ENCODE measurements at regions not wholly inside any gene's neighbourhood (a gene's known extent, or its start where the extent isn't known, plus 50 kb on each side); places are given as distances from the start of the nearest gene placed in this dataset. TPM values are rescaled to one million over a fixed set of nuclear protein-coding genes. Genes with fewer than 3 reads are reported as not detected.

- no peaks in the 10 kb centered on the region for H3K36me3 ChIP-seq (ENCODE audit: control insufficient read depth in 3 of 3, insufficient read depth in 3 of 3, low read length in 3 of 3)
These were observed 359.5 kb downstream of the TMEM135 start for GRCh38 chr11:87397011-87397865.

GRCh38 chr11:87394924-87395323, 357.2 kb downstream of the TMEM135 start:
- Histone ChIP-seq H3K27ac (ENCODE audit: low read depth, low read length) (no peak overlapping the region), H3K4me3 (ENCODE audit: low read length in 3 of 3) (no peak overlapping the region), H3K36me3 (ENCODE audit: control insufficient read depth in 3 of 3, insufficient read depth in 3 of 3, low read length in 3 of 3) (no peaks in the 10 kb centered on the region), H3K9ac (ENCODE audit: low read depth in 1 of 3, low read length in 3 of 3) (no peak overlapping the region), H3K9me3 (ENCODE audit: control insufficient read depth in 3 of 3, low read length in 3 of 3) (no peaks in the 10 kb centered on the region), H3K27me3 (ENCODE audit: control insufficient read depth in 3 of 3, insufficient read depth in 3 of 3, low read length in 3 of 3) (no peaks in the 10 kb centered on the region), H3K4me1 (ENCODE audit: control insufficient read depth in 3 of 3, insufficient read depth in 3 of 3, low read length in 3 of 3) (peaks cover 0 to 7% (median 0%) of the 10 kb centered on the region in 3 donors)

More at GRCh38 chr11:87397011-87397865, 359.5 kb downstream of the TMEM135 start:
- Histone ChIP-seq H3K4me1 (ENCODE audit: control insufficient read depth in 3 of 3, insufficient read depth in 3 of 3, low read length in 3 of 3) (peaks cover 0 to 7% (median 0%) of the 10 kb centered on the region in 3 donors), H3K27me3 (ENCODE audit: control insufficient read depth in 3 of 3, insufficient read depth in 3 of 3, low read length in 3 of 3) (no peaks in the 10 kb centered on the region), H3K9me3 (ENCODE audit: control insufficient read depth in 3 of 3, low read length in 3 of 3) (no peaks in the 10 kb centered on the region), H3K4me3 (ENCODE audit: low read length in 3 of 3) (no peak overlapping the region), H3K27ac (ENCODE audit: low read depth, low read length) (no peak overlapping the region), H3K9ac (ENCODE audit: low read depth in 1 of 3, low read length in 3 of 3) (no peak overlapping the region)

DNA sequence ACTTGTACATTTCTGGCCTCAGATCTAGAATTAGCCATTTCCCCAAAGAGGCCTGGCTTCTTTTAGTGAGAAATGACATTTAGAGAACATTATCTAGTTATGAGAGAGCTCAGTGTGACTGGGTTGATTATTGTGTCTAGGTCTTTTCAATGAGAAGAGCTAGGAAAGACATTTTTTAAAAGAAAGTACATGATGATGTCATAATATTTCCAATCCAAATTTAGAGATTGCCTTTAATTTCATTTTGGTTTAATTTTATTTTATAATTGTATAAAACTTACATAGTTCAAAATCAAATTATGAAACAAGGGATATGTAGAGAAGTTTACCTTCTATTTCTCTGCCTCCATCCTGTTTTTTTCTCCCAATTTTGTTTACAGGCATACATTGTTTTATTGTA, 354.9 kb downstream of the TMEM135 start:
- Histone ChIP-seq H3K36me3 (ENCODE audit: control insufficient read depth in 3 of 3, insufficient read depth in 3 of 3, low read length in 3 of 3) (no peaks in the 10 kb centered on the region), H3K9ac (ENCODE audit: low read depth in 1 of 3, low read length in 3 of 3) (no peak overlapping the region), H3K4me1 (ENCODE audit: control insufficient read depth in 3 of 3, insufficient read depth in 3 of 3, low read length in 3 of 3) (no peaks in the 10 kb centered on the region), H3K4me3 (ENCODE audit: low read length in 3 of 3) (no peak overlapping the region), H3K27me3 (ENCODE audit: control insufficient read depth in 3 of 3, insufficient read depth in 3 of 3, low read length in 3 of 3) (no peaks in the 10 kb centered on the region), H3K9me3 (ENCODE audit: control insufficient read depth in 3 of 3, low read length in 3 of 3) (no peaks in the 10 kb centered on the region), H3K27ac (ENCODE audit: low read depth, low read length) (no peak overlapping the region)

- H3K4me1 ChIP-seq (ENCODE audit: control insufficient read depth in 3 of 3, insufficient read depth in 3 of 3, low read length in 3 of 3): no peaks in the 10 kb centered on the region
- no peaks in the 10 kb centered on the region for H3K9me3 ChIP-seq (ENCODE audit: control insufficient read depth in 3 of 3, low read length in 3 of 3)
- H3K4me3 ChIP-seq (ENCODE audit: low read length in 3 of 3): no peak overlapping the region
- no peak overlapping the region for H3K27ac ChIP-seq (ENCODE audit: low read depth, low read length)
- no peaks in the 10 kb centered on the region for H3K36me3 ChIP-seq (ENCODE audit: control insufficient read depth in 3 of 3, insufficient read depth in 3 of 3, low read length in 3 of 3)
- H3K27me3 ChIP-seq (ENCODE audit: control insufficient read depth in 3 of 3, insufficient read depth in 3 of 3, low read length in 3 of 3): no peaks in the 10 kb centered on the region
- H3K9ac ChIP-seq (ENCODE audit: low read depth in 1 of 3, low read length in 3 of 3): no peak overlapping the region
These were observed 353.8 kb downstream of the TMEM135 start for GRCh38 chr11:87391496-87391895.

- Histone ChIP-seq H3K36me3 (ENCODE audit: control insufficient read depth in 3 of 3, insufficient read depth in 3 of 3, low read length in 3 of 3) (no peaks in the 10 kb centered on the region), H3K27me3 (ENCODE audit: control insufficient read depth in 3 of 3, insufficient read depth in 3 of 3, low read length in 3 of 3) (no peaks in the 10 kb centered on the region), H3K4me3 (ENCODE audit: low read length in 3 of 3) (no peak overlapping the region), H3K9me3 (ENCODE audit: control insufficient read depth in 3 of 3, low read length in 3 of 3) (no peaks in the 10 kb centered on the region), H3K4me1 (ENCODE audit: control insufficient read depth in 3 of 3, insufficient read depth in 3 of 3, low read length in 3 of 3) (no peaks in the 10 kb centered on the region), H3K9ac (ENCODE audit: low read depth in 1 of 3, low read length in 3 of 3) (no peak overlapping the region), H3K27ac (ENCODE audit: low read depth, low read length) (no peak overlapping the region)
These were observed 346.5 kb downstream of the TMEM135 start for GRCh38 chr11:87384078-87384729.

DNA sequence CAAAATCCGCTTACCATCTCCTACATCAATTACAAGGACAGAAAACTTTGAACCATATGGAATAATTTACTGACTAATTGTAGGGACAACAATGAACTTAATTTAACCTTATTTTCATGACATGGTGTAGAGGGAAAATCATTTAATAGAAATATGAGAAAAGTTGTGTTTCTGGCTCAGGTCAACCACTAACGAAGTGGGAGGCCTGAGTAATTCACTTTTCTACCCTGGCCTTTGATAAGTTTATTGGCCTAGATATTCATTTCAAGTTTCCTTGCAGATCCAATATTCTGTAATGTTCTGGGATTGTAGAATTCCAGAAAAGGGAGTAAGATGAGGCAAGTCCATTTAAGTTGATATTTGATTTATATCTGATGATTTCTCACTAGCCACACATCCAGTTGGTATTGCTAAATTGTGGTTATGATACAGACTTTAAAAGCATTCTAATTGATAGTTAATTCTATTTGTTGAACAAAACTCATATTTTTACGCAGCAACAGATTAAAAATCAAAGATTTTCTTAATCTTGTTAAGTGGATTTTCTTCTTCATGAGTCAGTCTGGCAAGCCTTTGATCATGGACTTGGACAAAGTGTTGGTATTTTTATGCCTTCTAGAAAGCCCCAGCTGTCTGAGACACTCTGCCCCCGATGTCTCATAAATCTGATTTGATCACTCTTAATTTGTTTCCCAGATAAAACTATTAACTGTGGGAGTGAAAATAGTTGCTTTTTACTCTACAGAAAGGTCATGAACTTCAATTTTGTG, 336.5 kb downstream of the TMEM135 start:
- Histone ChIP-seq H3K9me3 (ENCODE audit: control insufficient read depth in 3 of 3, low read length in 3 of 3) (no peaks in the 10 kb centered on the region), H3K9ac (ENCODE audit: low read depth in 1 of 3, low read length in 3 of 3) (no peak overlapping the region), H3K27ac (ENCODE audit: low read depth, low read length) (no peak overlapping the region), H3K36me3 (ENCODE audit: control insufficient read depth in 3 of 3, insufficient read depth in 3 of 3, low read length in 3 of 3) (no peaks in the 10 kb centered on the region), H3K27me3 (ENCODE audit: control insufficient read depth in 3 of 3, insufficient read depth in 3 of 3, low read length in 3 of 3) (no peaks in the 10 kb centered on the region), H3K4me1 (ENCODE audit: control insufficient read depth in 3 of 3, insufficient read depth in 3 of 3, low read length in 3 of 3) (no peaks in the 10 kb centered on the region), H3K4me3 (ENCODE audit: low read length in 3 of 3) (no peak overlapping the region)

Small RNAs in the stretch of these regions (small RNA-seq; reads per million reads assigned to genes)
- gene AP000676.1: not detected
- gene RF00026: not detected
- not detected for gene RNU6-1135P
